ENCODE measurements at regions not wholly inside any gene's neighbourhood (a gene's known extent, or its start where the extent isn't known, plus 50 kb on each side); places are given as distances from the start of the nearest gene placed in this dataset.

GRCh38 chr18:71025505-71026225 is 736.8 kb downstream of the SOCS6 start:
- TF ChIP-seq CTCF (conservative IDR thresholded peaks at IDR 0.05; ENCODE audit: low read depth, low read length) = no peak
- TF ChIP-seq EZH2 (IDR thresholded peaks at IDR 0.05; ENCODE audit: borderline replicate concordance, low read depth, low read length, poor library complexity, severe bottlenecking) = no peak

Data from A673 (cell line).